Muscle layer of duodenum (tissue), 2 donors: ENCODE measurements at regions not wholly inside any gene's neighbourhood (a gene's known extent, or its start where the extent isn't known, plus 50 kb on each side); places are given as distances from the start of the nearest gene placed in this dataset.
"Not testable (repeated sequence)": the region's sequence is repeated elsewhere in the genome, so short reads cannot be mapped to it uniquely, and the experiment has no call there.

Experiments used
- H3K27ac ChIP-seq: one replicate; pipeline ENCODE4 v1.7.0; 2013; ENCODE audit warnings: mild to moderate bottlenecking, low read length
- H3K27me3 ChIP-seq: one replicate; pipeline ENCODE4 v1.7.0; 2013; ENCODE audit warnings: low read depth, mild to moderate bottlenecking, control low read depth, low read length
- H3K36me3 ChIP-seq, 2 donors: one replicate each; pipeline ENCODE4 v1.7.0; 2013; ENCODE audit warnings: low read length in 2 of 2, control low read depth in 1 of 2, mild to moderate bottlenecking in 1 of 2; ENCODE audit not compliant: insufficient read depth in 2 of 2, control insufficient read depth in 1 of 2
- H3K4me1 ChIP-seq, 2 donors: one replicate each; pipeline ENCODE4 v1.7.0; 2013; ENCODE audit warnings: low read length in 2 of 2, mild to moderate bottlenecking in 2 of 2, control low read depth in 1 of 2, moderate library complexity in 1 of 2; ENCODE audit not compliant: insufficient read depth in 2 of 2, control insufficient read depth in 1 of 2
- H3K4me3 ChIP-seq, 2 donors: one replicate each; pipeline ENCODE4 v1.7.0; 2013; ENCODE audit warnings: low read length in 2 of 2, low read depth in 1 of 2, mild to moderate bottlenecking in 1 of 2
- H3K9me3 ChIP-seq, 2 donors: one replicate each; pipeline ENCODE4 v1.7.0; 2013; ENCODE audit warnings: low read length in 2 of 2, control low read depth in 1 of 2, mild to moderate bottlenecking in 1 of 2; ENCODE audit not compliant: control insufficient read depth in 1 of 2
- donor health status: healthy.

DNA sequence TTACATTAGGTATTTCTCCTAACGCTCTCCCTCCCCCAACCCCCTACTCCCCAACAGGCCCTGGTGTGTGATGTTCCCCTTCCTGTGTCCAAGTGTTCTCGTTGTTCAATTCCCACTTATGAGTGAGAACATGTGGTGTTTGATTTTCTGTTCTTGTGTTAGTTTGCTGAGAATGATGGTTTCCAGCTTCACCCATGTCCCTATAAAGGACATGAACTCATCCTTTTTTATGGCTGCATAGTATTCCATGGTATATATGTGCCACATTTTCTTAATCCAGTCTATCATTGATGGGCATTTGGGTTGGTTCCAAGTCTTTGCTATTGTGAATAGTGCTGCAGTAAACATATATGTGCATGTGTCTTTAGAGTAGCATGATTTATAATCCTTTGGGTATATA, 162.1 kb upstream of the DLX2 start:
- H3K4me1 ChIP-seq, H3K36me3 ChIP-seq, H3K9me3 ChIP-seq, H3K4me3 ChIP-seq, H3K27ac ChIP-seq, H3K27me3 ChIP-seq: not testable (repeated sequence)

DNA sequence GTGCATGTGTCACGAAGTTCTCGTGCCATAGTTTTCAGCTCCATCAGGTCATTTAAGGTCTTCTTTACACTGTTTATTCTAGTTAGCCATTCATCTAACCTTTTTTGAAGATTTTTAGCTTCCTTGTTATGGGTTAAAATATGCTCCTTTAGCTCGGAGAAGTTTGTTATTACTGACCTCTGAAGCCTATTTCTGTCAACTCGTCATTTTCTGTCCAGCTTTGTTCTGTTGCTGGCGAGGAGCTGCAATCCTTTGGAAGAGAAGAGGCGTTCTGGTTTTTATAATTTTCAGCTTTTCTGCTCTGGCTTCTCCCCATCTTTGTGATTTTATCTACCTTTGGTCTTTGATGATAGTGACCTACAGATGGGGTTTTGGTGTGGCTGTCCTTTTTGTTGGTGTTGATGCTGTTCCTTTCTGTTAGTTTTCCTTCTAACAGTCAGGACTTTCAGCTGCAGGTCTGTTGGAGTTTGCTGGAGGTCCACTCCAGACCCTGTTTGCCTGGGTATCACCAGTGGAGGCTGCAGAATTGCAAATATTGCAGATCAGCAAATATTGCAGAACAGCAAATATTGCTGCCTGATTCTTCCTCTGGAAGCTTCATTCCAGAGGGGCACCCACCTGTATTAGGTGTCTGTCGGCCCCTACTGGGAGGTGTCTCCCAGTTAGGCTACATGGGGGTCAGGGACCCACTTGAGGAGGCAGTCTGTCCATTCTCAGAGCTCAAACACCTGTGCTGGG, 157.7 kb upstream of the ITGA6 start:
- H3K4me1 ChIP-seq, H3K27me3 ChIP-seq, H3K9me3 ChIP-seq, H3K36me3 ChIP-seq, H3K4me3 ChIP-seq, H3K27ac ChIP-seq: not testable (repeated sequence)

DNA sequence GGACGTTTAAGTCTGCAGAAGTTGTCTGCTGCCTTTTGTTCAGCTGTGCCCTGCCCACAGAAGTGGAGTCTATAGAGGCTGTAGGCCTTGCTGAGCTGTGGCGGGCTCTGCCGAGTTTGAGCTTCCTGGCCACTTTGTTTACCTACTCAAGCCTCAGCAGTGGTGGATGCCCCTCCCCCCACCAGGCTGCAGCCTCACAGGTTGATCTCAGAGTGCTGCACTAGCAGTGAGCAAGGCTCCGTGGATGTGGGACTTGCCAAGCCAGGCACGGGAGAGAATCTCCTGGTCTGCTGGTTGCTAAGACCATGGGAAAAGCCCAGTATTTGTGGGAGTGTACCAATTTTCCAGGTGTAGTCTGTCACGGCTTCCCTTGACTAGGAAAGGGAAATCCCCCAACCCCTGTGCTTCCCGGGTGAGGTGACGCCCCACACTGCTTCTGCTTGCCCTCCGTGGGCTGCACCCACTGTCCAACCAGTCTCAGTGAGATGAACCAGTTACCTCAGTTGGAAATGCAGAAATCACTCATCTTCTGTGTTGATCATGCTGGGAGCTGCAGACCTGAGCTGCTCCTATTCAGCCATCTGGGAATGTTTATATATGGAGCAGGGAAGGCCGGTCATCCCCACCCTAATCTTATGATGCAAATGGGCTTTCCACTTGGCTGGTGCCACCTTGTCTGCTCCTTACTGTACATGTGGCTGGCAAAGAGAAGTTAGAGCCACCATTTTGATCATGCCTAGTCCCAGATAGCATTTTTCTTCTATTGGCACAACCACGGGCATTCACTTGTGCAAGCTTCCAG, 156.9 kb upstream of the ITGA6 start:
- H3K27ac ChIP-seq, result no peak overlapping the region
- H3K4me3 ChIP-seq, result no peak overlapping the region
- no peaks in the 10 kb centered on the region for H3K9me3 ChIP-seq
- no peaks in the 10 kb centered on the region for H3K27me3 ChIP-seq
- no peaks in the 10 kb centered on the region for H3K4me1 ChIP-seq
- H3K36me3 ChIP-seq, result no peaks in the 10 kb centered on the region

DNA sequence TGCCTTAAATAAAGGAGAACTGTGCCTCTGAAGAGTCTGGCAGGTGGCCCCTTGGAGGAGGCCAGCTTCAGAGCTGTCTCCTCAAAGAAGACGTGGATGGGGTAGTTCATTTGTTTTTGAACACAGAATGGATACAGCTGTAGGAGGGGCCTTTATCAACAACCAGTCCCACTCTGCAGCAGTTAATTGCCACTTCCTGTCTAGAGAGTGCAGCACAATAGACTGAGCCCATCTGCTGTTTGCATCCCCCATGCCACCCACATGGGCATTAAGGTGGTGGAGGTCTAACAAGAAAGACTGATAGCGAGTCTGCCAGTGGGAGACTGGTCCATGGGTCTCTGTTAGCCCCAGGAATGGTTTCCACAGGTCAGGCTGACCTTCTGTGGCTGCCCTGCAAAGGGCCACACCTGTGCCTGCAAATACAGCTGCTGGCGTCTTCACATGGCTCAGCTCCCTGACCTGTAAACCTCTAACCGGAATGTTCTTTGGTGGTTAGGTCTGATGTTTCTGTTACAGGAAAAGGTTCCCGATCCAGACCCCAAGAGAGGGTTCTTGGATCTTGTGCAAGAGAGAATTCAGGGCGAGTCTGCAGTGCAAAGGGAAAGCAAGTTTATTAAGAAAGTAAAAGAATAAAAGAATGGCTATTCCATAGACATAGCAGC, 153.3 kb upstream of the ITGA6 start:
- Histone ChIP-seq H3K4me1 (no peaks in the 10 kb centered on the region), H3K36me3 (no peaks in the 10 kb centered on the region), H3K27me3 (no peaks in the 10 kb centered on the region), H3K27ac (no peak overlapping the region), H3K9me3 (peaks cover 0 to 5% of the 10 kb centered on the region in 2 donors), H3K4me3 (no peak overlapping the region)

DNA sequence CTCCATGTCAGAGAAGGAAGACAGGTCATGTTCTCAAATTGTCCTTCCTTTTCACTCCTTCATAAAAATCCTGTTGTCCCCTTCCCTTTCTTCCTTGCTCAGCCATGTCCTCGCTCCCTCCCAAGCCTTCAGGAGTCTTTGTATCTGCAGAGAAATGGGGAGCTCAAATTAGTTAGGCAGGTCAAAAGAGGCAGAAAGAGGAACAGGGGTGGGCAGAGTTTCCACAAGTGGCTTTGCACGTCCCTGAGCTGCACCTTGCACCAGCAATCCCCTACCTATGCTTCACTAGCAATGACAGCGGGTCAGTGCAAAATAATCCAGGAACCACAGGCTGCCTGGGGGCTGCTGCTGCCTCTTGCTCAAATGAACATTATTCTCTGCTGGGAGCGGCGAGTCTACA, 152.1 kb upstream of the ITGA6 start:
- Histone ChIP-seq H3K4me3 (no peak overlapping the region), H3K27ac (no peak overlapping the region), H3K27me3 (no peaks in the 10 kb centered on the region), H3K9me3 (peaks cover 0 to 5% of the 10 kb centered on the region in 2 donors), H3K36me3 (no peaks in the 10 kb centered on the region), H3K4me1 (no peaks in the 10 kb centered on the region)

DNA sequence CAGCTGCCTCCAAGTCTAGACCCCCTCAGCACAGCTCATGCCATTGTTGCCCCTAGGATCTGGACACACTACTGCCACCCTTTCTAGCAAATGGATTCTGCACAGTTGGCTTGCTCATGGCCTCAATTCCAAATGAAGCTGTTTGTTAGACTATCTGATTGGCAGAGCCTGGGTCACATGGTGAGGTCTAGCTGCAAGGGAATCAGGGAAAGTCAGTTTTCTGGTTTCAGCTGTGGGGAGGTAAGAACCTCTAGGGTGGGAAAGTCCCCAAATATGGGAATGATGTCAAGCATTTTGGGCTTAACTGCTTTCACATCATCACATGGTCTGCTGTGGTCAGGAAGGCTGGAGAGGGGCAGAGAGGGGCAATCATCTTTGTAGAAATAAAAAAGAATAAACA, 150.4 kb upstream of the ITGA6 start:
- H3K27ac ChIP-seq, result no peak overlapping the region
- no peak overlapping the region for H3K4me3 ChIP-seq
- no peaks in the 10 kb centered on the region for H3K27me3 ChIP-seq
- peaks cover 0 to 5% of the 10 kb centered on the region in 2 donors for H3K9me3 ChIP-seq
- no peaks in the 10 kb centered on the region for H3K4me1 ChIP-seq
- H3K36me3 ChIP-seq, result no peaks in the 10 kb centered on the region

DNA sequence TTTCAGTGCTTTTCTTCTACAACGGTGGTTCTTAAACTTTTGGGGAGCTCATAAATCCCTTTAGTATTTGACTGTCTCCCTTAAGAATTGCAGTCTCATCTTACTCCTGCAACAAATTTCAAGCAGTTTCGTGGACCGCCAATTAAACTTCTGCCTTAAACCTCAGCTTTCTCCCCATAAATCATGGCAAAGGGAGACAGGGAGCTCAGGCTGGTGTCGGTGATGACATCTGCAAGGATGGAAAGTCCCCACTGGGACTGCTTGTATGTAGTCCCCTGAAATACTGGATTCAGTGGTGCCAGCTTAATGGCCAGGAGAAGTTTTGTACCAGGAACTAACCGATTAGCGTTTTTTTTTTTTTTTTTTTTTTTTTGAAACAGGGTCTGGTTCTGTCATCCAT, 148.7 kb upstream of the ITGA6 start:
- Histone ChIP-seq H3K27ac (no peak overlapping the region), H3K4me1 (no peaks in the 10 kb centered on the region), H3K9me3 (peaks cover 0 to 5% of the 10 kb centered on the region in 2 donors), H3K27me3 (no peaks in the 10 kb centered on the region), H3K36me3 (no peaks in the 10 kb centered on the region), H3K4me3 (no peak overlapping the region)

DNA sequence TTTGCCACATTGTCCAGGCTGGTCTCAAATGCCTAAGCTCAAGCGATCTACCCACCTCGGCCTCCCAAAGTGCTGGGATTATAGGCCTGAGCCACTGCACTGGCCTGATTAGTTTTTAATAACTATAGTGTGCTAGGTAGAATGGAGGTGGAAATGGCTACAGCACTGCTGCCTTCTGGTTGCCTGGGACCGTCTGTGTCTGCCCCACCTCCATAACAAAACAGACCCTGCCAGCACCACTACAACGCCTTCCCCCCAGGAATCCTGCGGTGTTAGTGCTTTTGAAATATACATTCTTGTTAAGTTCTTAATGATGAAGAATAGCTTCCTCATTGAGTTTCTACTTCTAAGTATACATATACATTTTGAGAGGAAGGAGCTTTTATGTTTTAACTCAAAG, 148.2 kb upstream of the ITGA6 start:
- Histone ChIP-seq H3K9me3 (peaks cover 0 to 5% of the 10 kb centered on the region in 2 donors), H3K4me1 (no peaks in the 10 kb centered on the region), H3K27me3 (no peaks in the 10 kb centered on the region), H3K36me3 (no peaks in the 10 kb centered on the region), H3K4me3 (no peak overlapping the region), H3K27ac (no peak overlapping the region)

DNA sequence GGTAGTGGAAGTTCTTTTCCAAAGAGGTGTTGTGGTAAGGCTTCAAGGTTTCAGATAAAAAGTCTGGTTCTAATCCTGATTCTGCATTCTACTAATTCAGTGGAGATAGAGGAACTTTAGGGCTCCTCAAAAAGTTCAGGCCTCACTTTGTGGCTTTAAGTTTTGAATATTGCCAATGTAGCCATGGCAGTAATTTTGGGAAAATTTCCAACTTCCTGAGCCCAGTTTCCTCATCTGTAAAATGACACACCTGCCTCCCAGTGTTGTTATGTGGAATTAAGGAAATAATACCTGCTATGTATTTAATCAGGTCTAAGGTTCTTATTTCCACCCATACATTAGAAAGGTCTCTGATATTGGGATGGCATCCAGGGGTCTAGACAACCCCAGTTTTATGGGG, 147.6 kb upstream of the ITGA6 start:
- Histone ChIP-seq H3K4me1 (peaks cover 0 to under 1% of the 10 kb centered on the region in 2 donors), H3K4me3 (no peak overlapping the region), H3K27ac (no peak overlapping the region)

DNA sequence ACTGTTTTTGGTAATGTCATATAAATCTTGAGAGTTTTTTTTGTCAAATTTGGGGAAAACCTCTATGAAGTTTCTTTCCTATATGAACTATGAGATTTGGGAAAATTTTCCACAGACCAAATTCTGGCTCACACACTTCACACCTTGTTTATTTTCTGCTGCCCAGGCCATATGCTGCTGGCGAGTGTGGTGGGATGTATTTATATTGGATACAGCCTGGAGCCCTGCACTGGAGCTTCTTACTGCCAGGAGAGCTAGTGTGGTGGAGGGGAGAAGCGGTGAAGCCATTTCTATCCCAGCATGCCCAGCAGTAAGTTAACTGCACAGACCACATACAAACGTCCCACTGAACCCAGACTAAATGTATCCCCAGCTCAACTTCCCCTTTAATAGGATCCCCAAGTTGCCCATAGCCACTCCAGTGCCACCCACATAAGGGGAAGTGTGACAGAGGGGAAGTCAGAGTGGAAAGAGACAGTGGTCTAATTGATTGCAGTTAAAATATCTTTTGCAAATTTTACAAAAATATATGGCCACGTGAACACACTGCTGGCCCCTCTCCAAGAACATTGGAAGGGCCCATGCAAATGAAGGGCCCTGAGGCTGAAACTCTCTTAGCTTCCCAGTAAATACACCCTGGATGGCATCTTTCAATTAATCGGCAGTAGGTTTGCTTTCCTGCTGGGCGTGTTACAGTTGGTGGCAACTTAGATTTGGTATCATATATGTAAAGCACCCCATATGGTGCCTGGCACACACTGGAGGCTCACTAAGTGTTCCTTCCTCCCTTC, 146.6 kb upstream of the ITGA6 start:
- H3K36me3 ChIP-seq, result no peaks in the 10 kb centered on the region
- no peak overlapping the region for H3K4me3 ChIP-seq
- H3K9me3 ChIP-seq, result peaks cover 0 to 5% of the 10 kb centered on the region in 2 donors
- H3K4me1 ChIP-seq, result peaks cover 0 to 10% of the 10 kb centered on the region in 2 donors
- no peaks in the 10 kb centered on the region for H3K27me3 ChIP-seq
- H3K27ac ChIP-seq, result no peak overlapping the region

More for the DNA sequence above, 147.6 kb upstream of the ITGA6 start:
- H3K27me3 ChIP-seq, result no peaks in the 10 kb centered on the region
- peaks cover 0 to 5% of the 10 kb centered on the region in 2 donors for H3K9me3 ChIP-seq
- no peaks in the 10 kb centered on the region for H3K36me3 ChIP-seq
